ENCODE measurements at regions not wholly inside any gene's neighbourhood (a gene's known extent, or its start where the extent isn't known, plus 50 kb on each side); places are given as distances from the start of the nearest gene placed in this dataset.

GRCh38 chr11:116467823-116468222 is 305.0 kb downstream of the BUD13 start:
- TF ChIP-seq CTCF (IDR thresholded peaks at IDR 0.05; ENCODE audit: poor library complexity, severe bottlenecking) (no peak), REST (IDR thresholded peaks at IDR 0.05; ENCODE audit: borderline replicate concordance) (no peak)

Measured in neural cell (in vitro differentiated cells).